GM19023 (cell line): ENCODE measurements at regions not wholly inside any gene's neighbourhood (a gene's known extent, or its start where the extent isn't known, plus 50 kb on each side); places are given as distances from the start of the nearest gene placed in this dataset.

Source experiments
- ATAC-seq: cut with Tn5 transposase; IDR thresholded peaks from one replicate; pipeline ENCODE4 v1.9.1; 2021; ENCODE audit warnings: mild to moderate bottlenecking, moderate library complexity; ENCODE audit not compliant: unreplicated experiment

DNA sequence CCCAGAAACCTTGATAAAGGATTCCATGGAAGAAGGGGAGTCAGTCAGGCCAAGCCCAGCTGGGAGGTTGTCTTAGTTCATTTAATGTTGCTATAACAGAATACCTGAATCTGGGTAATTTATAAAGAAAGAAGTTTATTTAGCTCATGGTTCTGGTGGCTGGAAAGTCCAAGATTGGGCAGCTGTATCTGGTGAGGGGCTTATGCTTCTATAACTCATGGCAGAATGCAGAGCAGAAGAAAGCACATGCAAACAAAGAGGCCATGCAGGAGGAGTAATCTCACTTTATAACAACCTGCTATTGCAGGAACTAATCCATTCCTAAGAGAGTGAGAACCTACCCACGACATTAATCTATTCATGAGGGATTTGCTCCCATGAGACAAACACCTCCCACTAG, 54.2 kb upstream of the ANKRD1 start:
- ATAC-seq: no peak

DNA sequence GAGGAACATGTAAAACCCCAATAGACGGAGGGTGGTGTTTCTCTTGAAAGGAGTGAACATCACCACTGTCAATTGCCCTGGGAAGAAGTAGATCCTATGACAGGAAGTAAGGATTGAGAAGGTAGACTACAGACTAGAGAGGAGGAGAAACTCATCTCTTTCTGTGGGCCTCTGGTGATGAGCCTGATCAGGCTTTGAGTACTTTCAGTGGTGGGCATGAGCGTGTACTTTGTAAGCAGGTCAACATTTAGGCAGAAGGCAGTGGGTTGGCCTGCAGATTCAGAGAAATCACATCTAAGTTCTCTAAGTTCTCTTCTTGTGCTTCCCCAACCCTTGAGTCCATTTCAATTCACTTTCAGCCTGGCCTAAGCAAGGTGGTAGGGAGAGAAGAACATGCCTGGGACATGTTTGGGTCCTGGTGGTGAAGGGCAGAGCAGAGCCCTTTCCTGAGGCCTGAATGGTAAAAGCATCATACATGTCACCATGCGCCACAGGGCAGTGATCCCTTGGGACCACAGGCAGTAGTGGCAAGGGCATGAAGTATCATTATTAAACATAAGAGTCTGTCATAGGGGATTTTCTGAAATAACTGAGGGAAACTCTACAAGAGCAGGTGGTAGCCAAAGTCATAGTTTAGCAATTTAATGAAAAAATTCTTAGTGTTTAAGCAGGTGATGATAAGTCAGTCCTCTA, 56.4 kb upstream of the ANKRD1 start:
- ATAC-seq: peak; percentile 76

DNA sequence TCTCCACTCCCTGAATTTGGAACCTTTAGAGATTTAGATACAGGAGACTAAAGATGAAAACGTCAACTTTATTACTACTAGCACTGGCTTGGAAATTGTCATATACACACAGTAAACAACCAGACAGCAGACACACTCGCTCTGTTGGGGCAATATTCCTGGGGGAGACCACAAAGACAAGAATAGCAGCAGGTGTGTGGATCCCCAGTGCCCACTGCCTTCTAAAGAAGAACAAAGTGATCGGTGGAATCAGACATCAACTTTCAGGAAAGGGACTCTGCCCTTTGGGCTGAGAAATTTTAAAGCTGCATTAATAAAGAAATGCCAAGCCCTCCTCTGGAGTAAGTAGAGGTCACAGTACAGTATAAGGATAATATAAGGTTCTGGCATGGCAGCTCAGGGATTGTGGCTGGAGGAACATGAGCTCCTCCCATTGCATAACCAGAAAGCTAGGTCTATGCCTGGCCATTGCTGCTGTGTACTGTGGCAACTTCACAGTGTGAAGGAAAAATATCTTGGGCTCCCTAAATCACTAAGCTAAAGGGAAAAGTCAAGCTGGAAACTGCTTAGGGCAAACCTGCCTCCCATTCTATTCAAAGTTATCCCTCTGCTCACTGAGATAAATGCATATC, 57.1 kb upstream of the ANKRD1 start:
- ATAC-seq: no peak

DNA sequence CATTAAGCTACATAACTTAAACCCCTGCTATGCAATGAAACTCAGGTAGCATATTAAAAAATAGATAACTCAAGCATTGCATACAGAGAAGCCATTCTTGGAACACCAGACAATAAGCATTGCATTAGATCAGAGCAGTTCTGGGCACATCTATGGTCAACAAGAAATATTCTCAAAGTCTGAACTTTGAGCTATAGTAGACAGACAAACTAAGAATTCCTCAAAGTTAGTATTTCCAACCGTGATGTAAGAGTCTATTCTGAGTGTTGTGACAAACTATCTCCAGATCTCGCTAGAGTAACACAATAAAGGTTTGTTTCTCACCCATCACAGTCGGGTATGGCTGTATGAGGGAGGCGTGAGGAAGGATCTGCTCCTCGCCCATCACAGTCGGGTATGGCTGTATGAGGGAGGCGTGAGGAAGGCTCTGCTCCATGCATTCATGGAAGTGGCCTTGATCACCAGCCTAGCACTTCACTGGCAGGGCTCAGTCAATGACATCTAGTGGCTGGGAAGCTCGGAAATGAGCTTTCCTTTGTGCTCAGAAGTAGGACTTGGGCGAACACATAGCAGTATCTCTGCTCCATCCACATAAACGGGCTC, 61.6 kb upstream of the ANKRD1 start:
- ATAC-seq: no peak

DNA sequence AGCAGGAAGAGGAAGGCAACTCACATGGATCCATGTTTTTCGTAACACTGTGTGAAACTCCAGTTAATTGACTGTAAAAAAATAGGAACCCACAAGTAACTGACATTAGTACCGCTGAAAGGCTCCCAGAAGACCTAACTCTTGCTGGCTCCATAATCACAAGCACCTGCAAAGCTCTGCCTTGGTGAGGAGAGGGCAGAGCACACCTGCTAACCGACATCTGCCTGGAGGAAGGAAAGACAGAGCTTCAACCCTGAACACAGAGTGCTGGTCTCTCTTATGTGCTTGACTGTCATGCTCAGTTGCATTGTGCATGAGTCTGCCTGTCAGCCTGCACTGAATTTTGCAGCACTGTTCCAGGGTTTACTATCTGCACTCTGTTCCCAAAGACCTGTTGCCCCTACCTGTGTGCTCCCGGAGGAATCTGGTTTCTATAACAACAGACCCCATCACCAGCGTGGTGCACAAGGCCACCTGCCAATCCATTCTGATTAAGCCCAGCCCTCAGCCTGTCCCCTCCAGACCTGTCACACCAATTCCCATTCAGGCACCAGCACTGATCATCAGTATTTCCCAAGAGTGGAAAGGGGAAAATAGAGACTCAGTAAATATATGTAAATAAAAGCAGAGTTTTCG, 63.1 kb upstream of the ANKRD1 start:
- no peak for ATAC-seq

DNA sequence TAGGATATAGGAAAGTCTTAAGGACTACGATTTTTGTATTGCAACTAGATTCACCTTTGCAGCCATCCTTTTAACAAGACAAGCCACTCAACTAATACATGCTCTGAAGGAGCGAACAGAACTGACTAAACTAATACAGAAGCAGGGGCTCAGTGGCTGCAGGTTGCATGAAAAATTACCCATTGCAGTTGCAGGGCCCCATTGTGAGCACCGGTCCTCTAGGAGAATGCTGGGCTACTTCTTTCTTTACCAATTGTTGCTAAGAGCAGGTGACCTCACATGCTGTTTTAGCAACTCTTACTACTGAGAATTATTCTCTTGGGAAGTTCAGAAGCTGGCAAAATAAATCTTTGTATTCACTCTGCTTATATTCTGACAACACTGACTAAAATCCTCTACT, 64.0 kb upstream of the ANKRD1 start:
- ATAC-seq: no peak

DNA sequence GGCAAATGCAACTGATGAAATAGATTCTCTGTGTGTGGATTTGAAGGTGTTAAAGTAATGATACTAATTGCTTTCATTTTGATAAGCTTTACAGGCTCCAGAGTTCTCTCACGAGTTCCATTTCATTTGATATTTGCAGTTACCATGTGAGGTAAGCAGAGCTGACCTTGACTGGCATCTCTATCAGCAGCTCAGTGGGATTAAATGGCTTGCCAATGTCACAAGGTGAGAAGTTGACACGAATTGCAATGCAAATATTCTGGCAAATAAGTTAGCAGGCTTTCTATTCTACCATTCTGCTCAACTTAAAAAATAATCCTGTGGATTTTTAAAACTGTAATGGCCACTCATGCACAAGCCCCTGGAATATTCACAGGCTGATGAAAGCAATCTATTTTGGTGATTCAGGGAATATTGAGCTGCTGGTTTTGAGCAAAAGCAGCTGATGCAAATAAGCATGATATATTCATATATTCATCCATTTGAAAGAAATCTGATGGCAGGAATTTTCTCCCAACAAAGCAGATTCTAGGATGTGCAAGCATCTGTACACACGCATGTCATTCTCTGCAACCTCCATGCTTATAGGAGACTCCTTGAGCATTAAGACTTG, 64.5 kb upstream of the ANKRD1 start:
- no peak for ATAC-seq

DNA sequence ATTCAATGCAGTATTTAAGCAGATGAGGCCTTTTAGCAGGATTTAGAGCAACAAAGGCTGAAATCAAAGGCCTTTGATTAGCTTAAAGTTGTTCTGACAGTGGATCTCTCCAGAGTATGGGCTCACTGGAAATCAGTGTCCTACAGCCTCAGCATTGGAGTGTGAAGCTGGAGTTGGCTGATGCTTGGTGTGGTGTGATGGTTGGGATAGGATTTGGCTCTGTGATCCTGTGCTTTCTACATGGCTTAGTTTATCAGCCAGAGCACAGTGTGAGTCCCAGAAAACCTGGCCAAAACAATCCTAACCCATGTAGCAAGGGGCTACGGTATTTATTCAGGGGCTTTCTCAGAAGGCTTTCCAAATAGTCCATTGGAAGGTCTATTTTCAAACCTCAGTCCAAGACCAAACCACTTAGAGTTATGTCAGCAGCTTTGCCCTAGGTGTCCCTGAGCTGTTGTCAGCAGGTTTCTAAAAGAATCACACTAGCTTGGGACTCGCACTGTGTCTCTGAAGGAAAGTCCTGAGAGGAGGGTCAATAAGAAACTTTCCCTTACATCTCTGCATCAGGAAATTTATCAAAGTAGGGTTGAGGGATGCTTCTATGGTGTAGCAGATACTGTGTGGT, 65.4 kb upstream of the ANKRD1 start:
- ATAC-seq: no peak

DNA sequence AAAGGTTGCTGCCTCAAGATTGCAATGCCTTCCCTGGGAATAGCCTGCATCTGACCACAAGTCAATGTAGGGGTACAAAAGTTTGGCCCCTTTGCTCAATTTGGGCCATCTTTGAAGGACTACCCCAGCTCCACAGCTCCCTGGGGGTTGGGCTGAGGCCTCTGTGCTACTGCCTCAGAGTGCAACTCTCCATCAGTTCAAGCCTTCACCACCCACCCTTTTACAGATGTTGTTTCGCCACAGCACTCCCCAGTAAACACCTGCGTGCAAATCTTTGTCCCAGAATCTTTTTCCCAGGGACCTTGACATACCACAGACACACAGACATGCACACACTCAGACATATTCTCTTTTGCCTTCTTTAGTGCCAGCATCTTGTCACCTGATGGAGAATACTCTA, 66.0 kb upstream of the ANKRD1 start:
- ATAC-seq: no peak

DNA sequence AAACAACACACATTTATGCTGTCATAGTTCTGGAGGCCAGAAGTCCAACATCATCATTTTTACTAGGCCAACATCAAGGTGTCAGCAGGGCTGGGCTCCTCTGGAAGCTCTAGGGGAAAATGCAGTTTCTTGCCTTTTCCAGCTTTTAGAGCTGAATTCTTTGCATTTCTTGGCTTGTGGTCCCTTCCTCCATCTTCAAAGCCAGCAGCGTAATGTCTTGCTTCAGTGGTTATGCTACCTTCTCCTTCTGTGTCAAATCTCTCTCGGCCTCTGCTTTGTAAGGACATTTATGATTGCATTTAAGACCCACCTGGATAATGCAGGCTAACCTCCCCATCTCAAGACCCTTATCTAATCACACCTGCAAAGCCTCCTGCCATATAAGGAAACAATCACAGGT, 66.5 kb upstream of the ANKRD1 start:
- ATAC-seq: no peak

DNA sequence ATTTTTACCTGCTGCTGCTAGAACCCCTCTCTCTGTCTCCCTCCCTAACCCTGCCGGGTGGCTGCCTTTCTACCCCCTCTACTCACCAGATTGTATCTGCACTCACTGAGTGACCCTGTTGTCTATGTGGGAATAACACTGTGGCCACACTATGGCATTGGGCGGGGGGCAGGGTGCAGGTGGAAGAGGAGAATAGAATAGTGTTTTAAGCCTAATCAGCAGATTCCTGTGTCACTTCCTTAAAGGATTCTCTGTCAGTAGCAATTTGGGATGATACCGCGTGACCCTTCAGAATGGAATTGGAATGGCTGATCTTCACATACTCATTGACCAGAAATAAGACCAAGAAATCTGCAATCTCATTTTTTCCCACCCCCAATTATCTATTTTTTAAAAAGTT, 67.1 kb upstream of the ANKRD1 start:
- ATAC-seq: no peak

DNA sequence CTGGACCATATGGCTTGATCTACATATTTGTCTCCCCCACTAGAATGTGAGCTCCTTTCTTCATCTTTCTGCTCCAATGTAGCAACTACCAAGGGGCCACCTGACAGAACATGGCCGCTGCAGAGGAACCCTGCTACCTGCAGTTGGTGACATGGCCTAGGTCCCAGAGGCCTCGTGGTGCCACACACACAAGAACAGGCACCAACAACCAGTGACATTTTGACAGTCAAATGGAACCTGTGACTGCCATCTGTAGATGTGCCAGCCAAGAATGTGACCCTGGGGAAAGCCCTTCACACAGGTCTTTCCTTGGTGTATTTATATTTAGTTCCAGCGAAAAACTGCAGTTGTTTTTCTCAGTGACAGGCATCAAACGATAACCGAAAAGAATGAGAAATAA, 67.9 kb upstream of the ANKRD1 start:
- no peak for ATAC-seq

DNA sequence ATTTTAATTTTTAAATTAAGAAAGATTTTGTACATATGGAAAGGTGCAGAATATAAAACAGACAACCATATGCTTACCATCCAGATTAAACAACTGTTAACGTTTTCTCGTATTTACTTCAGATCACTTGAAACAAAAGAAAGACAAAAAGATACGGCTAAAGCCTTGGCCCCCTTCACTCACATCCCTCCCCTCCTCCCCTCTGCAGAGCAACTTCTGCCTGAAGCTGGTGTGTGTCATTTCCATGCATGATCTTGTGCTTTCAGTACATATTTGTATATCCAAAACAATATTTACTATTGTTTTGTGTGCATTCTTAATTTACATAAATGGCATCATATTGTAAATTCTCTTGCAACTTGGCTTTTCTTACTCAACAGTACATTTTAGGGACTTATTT, 68.5 kb upstream of the ANKRD1 start:
- no peak for ATAC-seq

DNA sequence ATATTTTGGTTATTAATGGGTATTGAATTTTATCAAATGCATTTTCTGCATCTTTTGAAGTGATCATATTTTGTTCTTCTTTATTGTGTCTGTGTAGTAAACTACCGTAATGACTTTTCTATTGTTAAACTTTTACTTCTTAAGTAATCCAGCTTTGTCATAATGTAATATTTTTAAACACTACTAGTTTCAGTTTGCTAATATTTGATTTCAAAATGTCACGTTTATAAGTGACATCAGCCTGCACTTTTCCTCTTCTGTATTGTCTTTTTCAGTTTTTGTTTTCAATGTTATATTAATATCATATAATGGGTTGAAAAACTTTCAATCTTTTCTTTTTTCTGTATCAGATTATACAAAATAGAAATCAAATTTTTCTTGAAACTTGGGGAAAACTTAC, 71.6 kb upstream of the ANKRD1 start:
- no peak for ATAC-seq

DNA sequence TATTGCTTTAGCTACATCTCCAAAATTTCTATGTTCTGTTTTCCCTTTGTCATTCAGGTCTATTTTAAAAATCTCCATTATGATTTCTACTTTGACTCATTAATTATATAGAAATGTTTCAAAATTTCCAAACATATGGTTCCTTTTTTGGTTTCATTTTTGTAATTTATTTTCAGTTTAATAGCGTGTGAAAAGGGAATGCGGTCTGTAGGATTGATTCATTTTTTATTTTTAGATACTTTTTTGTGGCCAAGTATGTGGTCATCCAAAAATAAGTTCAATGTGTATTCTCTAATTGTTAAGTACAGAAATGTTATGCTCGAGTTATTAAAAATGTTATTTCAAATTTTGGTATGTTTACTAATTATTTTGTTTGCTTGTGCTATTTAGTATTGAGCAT, 72.5 kb upstream of the ANKRD1 start:
- no peak for ATAC-seq

DNA sequence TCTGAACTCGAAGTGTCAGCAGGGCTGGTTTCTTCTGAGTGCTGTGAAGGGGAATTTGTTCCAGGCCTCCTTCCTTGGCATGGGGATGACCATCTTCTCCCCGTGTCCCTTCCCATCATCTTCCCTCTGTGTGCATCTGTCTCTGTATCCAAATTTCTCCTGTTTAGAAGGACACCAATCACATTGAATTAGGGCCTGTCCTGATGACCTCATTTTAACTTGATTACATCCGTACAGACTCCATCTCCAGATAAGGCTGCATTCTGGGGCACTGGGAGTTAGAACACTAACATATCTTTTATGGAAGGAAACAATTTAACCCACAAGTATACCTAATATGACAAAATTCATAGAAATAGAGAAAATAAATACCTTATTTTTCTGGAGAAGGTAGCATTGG, 76.8 kb upstream of the ANKRD1 start:
- ATAC-seq: no peak

DNA sequence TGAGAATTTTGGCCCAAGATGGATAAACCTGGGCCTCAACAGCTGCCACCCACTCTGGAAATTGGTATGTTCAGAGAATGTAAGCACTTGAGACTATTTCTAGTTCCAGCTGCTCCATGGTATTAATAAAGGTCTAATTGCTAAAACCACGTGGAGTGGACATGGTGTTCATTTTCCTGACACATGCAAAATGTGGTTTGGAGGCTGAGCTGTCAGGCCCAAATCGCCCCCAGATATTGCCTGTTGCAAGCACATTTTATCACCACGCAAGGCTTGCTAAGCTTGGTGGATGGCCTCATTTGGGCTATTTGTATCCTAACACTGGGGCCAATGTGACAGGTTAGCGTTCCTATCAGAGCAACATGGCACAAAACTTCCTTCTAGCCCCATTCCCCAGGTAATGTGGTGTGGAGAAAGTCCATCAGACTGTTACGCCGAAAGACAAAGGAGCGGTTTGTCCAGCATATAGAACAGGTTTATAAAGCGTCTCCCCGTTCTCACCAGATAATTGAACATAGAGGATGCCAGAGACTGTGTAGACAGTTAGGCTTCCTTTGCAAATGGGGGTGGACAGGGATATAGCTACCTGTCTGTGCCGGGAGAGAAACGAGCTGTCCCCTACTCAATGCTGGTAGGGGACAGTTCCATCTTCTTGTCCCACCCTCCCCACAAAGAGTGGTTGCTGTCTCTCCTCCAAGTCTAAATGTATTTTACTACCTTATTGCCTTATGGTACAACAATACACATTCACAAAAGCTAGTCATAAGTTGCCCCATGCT, 78.0 kb upstream of the ANKRD1 start:
- ATAC-seq: no peak

DNA sequence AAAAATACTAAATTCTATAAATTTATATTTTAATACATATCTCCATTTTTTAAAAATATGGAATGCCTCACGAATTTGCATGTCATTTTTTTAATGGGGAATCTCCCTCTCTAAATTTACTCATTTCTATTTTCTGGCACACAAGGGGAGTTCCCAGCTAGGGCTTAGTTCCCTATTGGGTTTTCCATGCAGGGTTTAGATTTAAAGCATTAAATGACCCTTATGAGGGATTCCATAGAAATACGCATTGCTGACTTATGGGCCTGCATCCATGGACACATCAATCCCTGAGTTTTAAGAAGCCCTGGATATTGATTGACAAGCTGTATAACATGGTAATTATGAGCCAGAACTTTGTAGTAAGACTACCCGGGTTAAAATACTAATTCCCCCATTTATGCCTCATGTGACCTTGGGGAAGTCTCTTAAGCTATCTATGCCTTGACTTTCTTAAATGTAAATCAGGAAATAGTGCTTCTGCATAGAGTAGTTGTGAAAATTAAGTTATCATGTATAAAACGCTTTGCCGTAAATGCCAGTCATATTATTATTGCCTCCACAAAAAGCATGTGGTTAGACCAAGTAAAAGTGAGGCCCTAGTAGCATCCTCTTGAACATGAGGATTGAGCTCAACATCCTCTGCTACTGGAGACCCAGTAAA, 78.8 kb upstream of the ANKRD1 start:
- ATAC-seq: no peak

DNA sequence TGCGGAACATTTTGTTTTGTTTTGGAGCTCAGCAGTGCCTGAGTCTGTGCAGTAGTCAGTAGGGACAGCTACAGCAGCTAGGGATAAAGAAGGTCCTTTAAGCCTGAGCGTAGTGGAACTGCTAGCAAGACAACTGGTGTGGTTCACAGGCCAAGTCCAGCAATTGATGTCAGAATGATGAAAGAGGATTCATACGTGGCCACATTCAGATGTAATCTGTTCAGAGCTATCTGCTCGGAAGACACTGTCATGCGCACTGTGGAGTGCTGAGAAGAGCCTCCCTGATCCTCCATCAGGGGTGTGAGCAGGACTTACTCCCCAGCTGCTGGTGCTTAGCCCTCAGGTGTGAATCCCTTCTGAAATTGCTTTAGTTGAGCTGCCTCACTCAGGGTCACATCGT, 79.6 kb upstream of the ANKRD1 start:
- ATAC-seq: no peak

DNA sequence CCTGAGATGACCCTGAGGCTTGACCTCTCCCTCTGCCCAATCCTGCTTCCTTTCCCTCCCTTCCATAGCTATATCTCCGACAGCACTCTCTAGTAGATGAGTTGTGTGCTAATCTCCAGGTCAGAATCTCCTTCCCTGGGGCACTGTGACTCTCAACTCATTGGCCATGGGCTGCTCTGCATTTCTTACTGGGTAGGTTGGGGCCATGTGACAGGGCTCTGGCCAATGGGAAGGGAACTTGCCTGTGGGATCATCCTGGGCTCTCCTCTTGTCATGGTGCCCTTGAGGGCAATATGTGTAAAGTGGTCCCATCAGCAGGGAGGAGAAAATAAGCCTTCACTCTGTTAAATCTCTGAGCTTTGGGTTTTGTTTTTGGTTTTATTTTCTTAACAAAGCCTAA, 80.1 kb upstream of the ANKRD1 start:
- no peak for ATAC-seq
